H7 (cell line): ENCODE measurements at regions not wholly inside any gene's neighbourhood (a gene's known extent, or its start where the extent isn't known, plus 50 kb on each side); places are given as distances from the start of the nearest gene placed in this dataset.
A peak's percentile ranks its signal among the peaks of the same experiment; 100 is the strongest.

Experiments
- DNase-seq: peaks from one replicate; pipeline ENCODE4 v3.0.0; 2012
- H3K27me3 ChIP-seq: 2 replicates; pipeline ENCODE4 v1.6.0; 2011; ENCODE audit warnings: mild to moderate bottlenecking, low read length; ENCODE audit not compliant: control insufficient read depth, insufficient read depth
- H3K36me3 ChIP-seq: replicated peaks from 2 replicates; pipeline ENCODE4 v1.5.1; 2011; ENCODE audit warnings: low read length; ENCODE audit not compliant: control insufficient read depth, insufficient read depth
- H3K4me3 ChIP-seq: 2 replicates; pipeline ENCODE4 v1.5.1; 2011; ENCODE audit warnings: low read depth, mild to moderate bottlenecking, control low read depth, low read length, moderate library complexity; ENCODE audit not compliant: insufficient read depth

- Histone ChIP-seq H3K27me3 (no peaks in the 10 kb centered on the region), H3K36me3 (no peaks in the 10 kb centered on the region), H3K4me3 (no peak overlapping the region)
- peak; percentile 23 for DNase-seq
These were observed 418.2 kb downstream of the CDK5RAP2 start for GRCh38 chr9:120161776-120162175.

DNA sequence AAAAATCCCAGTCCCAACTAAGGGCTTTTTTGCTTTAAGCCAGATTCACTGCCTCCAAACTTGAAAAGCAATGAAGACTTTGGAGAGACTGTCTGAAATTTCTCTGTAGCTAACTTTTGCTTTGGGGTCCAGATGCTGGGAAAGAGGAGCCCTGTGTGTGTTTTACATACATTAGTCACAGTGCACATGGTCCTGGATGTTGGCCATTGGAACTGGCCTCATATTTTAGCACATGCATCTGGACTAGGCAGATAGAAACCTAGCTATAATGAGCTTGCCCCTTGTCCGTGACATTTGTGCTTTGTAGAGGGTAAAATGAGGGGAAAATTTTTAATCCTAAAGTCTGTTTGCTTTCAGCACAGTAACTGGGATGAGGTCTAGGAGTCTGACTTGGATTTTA lies 421.7 kb downstream of the CDK5RAP2 start:
- no peaks in the 10 kb centered on the region for H3K27me3 ChIP-seq
- no peak overlapping the region for H3K4me3 ChIP-seq
- no peak for DNase-seq
- H3K36me3 ChIP-seq = no peaks in the 10 kb centered on the region

GRCh38 chr9:120156376-120156775 lies 423.6 kb downstream of the CDK5RAP2 start:
- Histone ChIP-seq H3K4me3 (no peak overlapping the region), H3K36me3 (no peaks in the 10 kb centered on the region)
- DNase-seq = no peak

GRCh38 chr9:120153258-120153657 lies 426.7 kb downstream of the CDK5RAP2 start:
- Histone ChIP-seq H3K4me3 (no peak overlapping the region), H3K36me3 (no peaks in the 10 kb centered on the region), H3K27me3 (no peaks in the 10 kb centered on the region)
- DNase-seq = no peak

More at GRCh38 chr9:120156376-120156775, 423.6 kb downstream of the CDK5RAP2 start:
- no peaks in the 10 kb centered on the region for H3K27me3 ChIP-seq

DNA sequence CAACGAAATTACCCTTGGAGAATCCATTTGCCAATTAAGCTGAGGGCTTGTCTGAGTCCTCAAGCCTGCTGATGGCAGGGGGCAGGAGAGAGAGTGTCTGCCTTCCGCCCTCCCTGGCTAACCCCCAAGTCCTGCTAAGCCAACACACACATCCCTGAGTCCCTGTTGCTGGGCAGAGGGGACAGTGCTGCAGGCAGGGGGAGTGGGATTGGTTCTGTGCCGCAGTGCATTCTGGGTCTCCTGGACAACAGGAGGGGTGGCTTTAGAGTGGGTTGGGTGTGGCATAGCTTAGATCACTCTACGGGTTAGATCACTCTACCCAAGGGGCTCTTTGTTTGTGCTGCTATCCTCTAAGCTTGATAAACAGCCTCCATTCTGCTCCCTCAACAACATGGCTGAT lies 427.7 kb downstream of the CDK5RAP2 start:
- H3K4me3 ChIP-seq = no peak overlapping the region
- H3K36me3 ChIP-seq = no peaks in the 10 kb centered on the region
- peak; percentile 63 for DNase-seq
- H3K27me3 ChIP-seq = no peaks in the 10 kb centered on the region

DNA sequence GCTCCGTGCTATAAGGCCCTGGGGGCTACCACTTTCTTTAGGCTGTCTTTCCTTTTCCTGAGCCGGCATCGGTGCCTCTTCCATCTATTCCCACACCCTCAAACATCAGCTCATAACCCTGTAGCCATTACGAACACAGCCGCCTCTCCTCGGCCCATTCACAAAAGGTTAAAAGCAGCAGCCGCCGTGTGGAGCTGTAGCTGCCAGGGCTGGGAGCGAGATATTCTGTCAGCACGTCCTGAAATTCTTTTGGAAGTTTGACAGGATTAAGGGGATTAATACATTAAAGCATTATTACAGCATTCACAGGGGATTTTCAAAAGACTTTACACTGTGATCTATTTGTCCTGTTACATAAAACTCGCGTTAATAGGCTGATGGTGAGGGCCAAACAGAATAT lies 428.2 kb downstream of the CDK5RAP2 start:
- no peak for DNase-seq
- no peak overlapping the region for H3K4me3 ChIP-seq
- no peaks in the 10 kb centered on the region for H3K27me3 ChIP-seq
- no peaks in the 10 kb centered on the region for H3K36me3 ChIP-seq

GRCh38 chr9:120151149-120151548 lies 428.8 kb downstream of the CDK5RAP2 start:
- Histone ChIP-seq H3K4me3 (no peak overlapping the region), H3K27me3 (no peaks in the 10 kb centered on the region), H3K36me3 (no peaks in the 10 kb centered on the region)
- DNase-seq = no peak

- no peak for DNase-seq
- Histone ChIP-seq H3K27me3 (no peaks in the 10 kb centered on the region), H3K4me3 (no peak overlapping the region), H3K36me3 (no peaks in the 10 kb centered on the region)
These were observed 441.0 kb downstream of the CDK5RAP2 start for GRCh38 chr9:120138955-120139354.

DNA sequence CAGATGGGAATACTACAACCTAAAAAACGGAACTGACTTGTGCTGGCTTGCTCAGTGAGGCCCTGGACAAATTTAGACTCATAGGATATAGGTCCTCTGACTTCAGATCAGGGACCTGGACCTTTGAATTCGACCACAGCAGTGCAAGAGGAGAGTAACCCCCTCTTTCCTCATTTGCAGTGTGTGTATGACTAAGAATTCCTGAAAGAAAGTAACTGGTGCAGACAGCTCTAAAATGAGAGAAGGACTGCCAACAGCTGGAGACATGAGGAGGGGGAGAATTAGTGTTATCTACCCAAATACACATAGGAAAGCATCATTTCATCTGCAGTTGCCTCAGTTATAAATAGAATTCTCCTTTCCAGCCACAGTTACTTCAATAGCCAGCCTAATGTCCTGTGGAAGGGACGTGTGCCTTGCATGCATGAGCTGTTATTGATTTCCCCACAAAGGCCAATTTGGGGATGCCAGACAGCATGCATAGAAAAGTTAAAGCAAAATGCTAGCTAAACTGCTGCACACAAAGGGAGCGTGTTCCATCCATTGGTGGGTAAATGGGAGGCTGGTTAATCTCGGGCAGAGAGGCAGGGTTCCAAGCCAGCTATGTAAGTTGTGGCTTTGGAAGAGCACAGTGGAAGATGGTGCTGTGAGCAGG lies 442.7 kb downstream of the CDK5RAP2 start:
- Histone ChIP-seq H3K4me3 (no peak overlapping the region), H3K36me3 (no peaks in the 10 kb centered on the region), H3K27me3 (no peaks in the 10 kb centered on the region)
- no peak for DNase-seq

DNA sequence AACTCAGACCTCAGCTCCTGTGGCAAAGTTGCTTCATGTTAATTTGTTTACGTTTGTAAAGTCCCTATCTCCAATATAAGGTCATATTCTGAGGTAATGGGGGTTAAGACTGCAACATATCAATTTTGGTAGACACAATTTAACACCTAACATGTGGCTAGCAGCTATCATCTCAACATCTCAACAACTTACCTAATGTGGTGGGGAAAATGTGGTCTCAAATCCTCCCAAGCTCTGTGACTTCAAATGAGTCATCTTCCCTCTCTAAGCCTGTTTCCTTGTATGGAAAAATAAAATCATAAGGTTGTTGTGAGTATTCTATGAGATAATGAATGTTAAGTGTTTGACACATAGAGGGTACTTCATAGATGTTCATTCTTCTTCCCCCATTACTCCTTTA lies 443.3 kb downstream of the CDK5RAP2 start:
- no peak for DNase-seq
- Histone ChIP-seq H3K36me3 (no peaks in the 10 kb centered on the region), H3K27me3 (no peaks in the 10 kb centered on the region), H3K4me3 (no peak overlapping the region)

GRCh38 chr9:120117081-120117480 lies 462.9 kb downstream of the CDK5RAP2 start:
- no peak for DNase-seq
- no peaks in the 10 kb centered on the region for H3K36me3 ChIP-seq
- no peaks in the 10 kb centered on the region for H3K27me3 ChIP-seq

DNA sequence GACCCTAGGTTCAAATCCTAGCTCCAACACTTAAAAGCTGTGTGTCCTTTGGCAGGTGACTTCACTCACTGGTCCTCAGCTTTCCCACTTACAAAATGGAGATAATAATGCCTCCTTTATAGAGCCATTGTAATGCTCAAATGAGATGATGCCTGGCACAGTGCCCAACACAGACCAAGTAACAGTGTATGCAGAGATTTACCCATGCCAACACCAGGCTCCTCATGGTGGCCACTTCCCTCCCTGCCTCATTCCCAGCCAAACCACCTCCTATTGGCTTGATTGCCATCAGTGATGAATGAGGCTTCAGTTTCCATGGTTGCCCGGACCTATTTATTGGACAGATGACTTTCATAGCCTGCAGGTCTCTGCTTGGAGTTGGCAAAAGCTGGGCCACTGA lies 469.4 kb downstream of the CDK5RAP2 start:
- no peak for DNase-seq
- Histone ChIP-seq H3K4me3 (no peak overlapping the region), H3K27me3 (no peaks in the 10 kb centered on the region), H3K36me3 (no peaks in the 10 kb centered on the region)

More at GRCh38 chr9:120117081-120117480, 462.9 kb downstream of the CDK5RAP2 start:
- H3K4me3 ChIP-seq = no peak overlapping the region

DNA sequence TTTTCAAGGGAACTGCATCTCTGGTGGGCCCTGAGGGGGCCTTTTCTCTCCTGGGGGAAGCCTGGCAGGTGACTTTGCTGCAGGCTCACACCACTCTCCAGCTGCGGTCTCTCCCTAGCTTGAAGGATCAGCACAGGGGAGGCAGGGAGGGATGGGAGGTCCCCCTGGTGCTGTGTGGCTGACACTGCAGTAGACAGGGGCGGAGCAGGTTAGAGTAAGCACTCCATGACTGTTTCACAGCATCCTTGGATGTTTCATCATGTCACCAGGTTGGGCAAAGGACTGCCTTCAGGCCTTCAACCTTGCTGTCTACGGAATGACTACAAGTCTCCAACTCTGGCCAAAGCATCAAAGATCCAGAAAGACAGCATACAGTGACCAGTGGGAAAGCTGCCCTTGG lies 470.7 kb downstream of the CDK5RAP2 start:
- Histone ChIP-seq H3K4me3 (no peak overlapping the region), H3K27me3 (no peaks in the 10 kb centered on the region), H3K36me3 (no peaks in the 10 kb centered on the region)
- DNase-seq = peak; percentile 81

- Histone ChIP-seq H3K4me3 (no peak overlapping the region), H3K27me3 (no peaks in the 10 kb centered on the region), H3K36me3 (no peaks in the 10 kb centered on the region)
- DNase-seq = no peak
These were observed 472.8 kb downstream of the CDK5RAP2 start for GRCh38 chr9:120107138-120107537.

GRCh38 chr9:120104771-120105170 lies 475.2 kb downstream of the CDK5RAP2 start:
- no peaks in the 10 kb centered on the region for H3K27me3 ChIP-seq
- H3K4me3 ChIP-seq = no peak overlapping the region
- no peak for DNase-seq
- no peaks in the 10 kb centered on the region for H3K36me3 ChIP-seq

- Histone ChIP-seq H3K36me3 (no peaks in the 10 kb centered on the region), H3K4me3 (no peak overlapping the region), H3K27me3 (no peaks in the 10 kb centered on the region)
- no peak for DNase-seq
These were observed 479.4 kb downstream of the CDK5RAP2 start for GRCh38 chr9:120100595-120100994.
